Coronary artery (tissue), 2 donors: ENCODE measurements at regions not wholly inside any gene's neighbourhood (a gene's known extent, or its start where the extent isn't known, plus 50 kb on each side); places are given as distances from the start of the nearest gene placed in this dataset.

Source experiments
- DNase-seq: peaks from one replicate; pipeline ENCODE4 v3.0.0-alpha.2; 2017; ENCODE audit warnings: low spot score
- H3K27ac ChIP-seq, 2 donors: fragments of 200-600 bp; sonication (generic); one replicate each; pipeline ENCODE4 v1.5.1; 2016 to 2019
- H3K4me3 ChIP-seq: fragments of 200-600 bp; sonication (generic); 2 replicates; pipeline ENCODE4 v1.5.1; 2016; ENCODE audit warnings: mild to moderate bottlenecking, moderate library complexity
- TF ChIP-seq, protein P1 (sequence below): fragments of 200-600 bp; sonication (generic); IDR thresholded peaks from one replicate; pipeline ENCODE4 v1.5.1; 2019; ENCODE audit warnings: antibody characterized with exemption

DNA sequence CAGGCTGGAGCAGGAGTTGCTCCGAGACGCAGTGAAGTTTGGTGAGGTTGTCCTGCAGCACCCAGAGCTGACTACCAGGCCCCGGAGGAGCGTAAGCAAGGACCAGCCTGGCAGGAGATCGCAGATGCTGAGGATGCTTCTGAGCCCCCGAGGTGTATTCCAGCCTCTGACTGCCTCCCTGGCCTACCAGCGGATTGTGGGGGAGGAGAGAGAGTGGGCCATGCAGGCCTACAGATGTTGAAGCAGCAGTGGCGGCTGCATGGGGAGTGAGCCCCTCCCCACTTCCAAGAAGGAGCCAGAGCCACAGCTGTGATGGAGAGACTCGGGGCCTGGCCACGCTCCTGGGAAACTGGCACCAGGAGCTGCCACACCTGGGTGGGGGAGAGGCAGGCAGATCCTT lies 302.5 kb upstream of the PROK2 start:
- no peak for DNase-seq
- Histone ChIP-seq H3K4me3 (no peak overlapping the region), H3K27ac (no peak overlapping the region)
- TF ChIP-seq, protein P1, sequence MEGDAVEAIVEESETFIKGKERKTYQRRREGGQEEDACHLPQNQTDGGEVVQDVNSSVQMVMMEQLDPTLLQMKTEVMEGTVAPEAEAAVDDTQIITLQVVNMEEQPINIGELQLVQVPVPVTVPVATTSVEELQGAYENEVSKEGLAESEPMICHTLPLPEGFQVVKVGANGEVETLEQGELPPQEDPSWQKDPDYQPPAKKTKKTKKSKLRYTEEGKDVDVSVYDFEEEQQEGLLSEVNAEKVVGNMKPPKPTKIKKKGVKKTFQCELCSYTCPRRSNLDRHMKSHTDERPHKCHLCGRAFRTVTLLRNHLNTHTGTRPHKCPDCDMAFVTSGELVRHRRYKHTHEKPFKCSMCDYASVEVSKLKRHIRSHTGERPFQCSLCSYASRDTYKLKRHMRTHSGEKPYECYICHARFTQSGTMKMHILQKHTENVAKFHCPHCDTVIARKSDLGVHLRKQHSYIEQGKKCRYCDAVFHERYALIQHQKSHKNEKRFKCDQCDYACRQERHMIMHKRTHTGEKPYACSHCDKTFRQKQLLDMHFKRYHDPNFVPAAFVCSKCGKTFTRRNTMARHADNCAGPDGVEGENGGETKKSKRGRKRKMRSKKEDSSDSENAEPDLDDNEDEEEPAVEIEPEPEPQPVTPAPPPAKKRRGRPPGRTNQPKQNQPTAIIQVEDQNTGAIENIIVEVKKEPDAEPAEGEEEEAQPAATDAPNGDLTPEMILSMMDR = no peak

DNA sequence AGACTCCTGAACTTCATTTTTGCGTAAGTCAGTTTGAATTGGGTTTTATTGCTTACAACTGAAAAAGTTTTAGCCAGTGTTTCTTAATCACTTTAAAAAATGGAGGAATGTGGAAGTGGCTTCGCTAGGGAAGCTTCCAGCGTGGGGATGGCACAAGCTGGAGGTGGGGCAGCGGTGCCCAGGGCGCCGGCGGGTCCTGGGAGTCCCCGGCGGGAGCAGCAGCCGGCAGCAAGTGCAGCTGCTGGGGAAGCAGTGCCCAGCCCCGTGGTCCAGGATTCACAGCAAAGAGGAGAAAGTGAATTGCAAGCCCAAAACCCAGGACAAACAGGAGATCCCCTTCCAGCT lies 301.8 kb upstream of the PROK2 start:
- DNase-seq = no peak
- TF ChIP-seq, protein P1 = no peak
- Histone ChIP-seq H3K4me3 (no peak overlapping the region), H3K27ac (no peak overlapping the region)

DNA sequence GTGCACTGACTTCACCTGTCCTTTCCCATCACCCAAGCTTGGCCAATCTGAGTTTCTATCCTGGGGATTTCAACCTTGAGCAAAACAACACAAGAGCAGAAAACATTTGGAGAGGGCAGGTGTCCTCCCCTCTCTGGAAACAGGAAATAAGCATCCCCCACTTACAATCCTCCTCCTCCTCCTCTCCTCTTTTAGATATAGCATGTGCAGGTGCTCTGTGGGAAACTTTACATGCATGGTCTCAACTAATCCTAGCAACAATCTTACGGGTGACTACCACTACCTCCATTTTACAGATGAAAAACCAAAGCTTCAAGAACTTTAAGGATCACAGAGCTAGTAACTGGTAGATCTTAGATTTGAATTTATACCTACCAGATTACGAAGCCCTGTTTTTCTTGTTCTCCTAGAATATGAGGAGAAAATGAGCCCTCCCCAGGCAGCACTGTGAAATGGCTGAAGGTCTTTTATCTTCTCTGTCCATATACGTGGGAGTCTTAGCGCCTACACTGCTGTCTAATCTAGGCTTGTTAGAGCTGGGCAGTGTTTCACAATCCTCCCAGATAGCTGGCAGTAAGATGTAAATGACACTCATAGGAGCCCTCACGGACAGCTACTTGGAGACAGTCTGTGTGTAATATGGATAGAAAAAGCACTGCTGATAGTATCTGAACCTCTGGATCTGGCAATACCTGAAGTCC lies 301.2 kb upstream of the PROK2 start:
- no peak for DNase-seq
- Histone ChIP-seq H3K27ac (no peak overlapping the region), H3K4me3 (no peak overlapping the region)
- TF ChIP-seq, protein P1 = no peak

DNA sequence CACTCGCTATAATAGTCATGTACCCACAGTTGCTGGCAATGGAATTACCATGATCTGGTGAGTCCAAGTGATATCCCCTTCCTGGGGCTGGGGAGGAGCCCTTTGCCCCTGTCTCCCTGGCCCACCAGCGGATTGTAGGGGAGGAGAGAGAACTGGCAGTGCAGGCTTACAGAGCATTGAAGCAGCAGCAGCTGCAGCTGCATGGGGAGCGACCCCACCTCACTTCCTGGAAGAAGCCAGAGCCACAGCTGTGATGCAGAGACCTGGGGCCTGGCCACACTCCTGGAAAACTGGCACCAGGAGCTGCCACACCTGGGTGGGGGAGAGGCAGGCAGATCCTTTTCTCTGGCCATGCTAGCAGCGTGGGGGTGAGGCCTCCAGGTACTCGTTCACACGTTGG lies 300.1 kb upstream of the PROK2 start:
- TF ChIP-seq, protein P1 = no peak
- no peak for DNase-seq
- no peak overlapping the region for H3K4me3 ChIP-seq

DNA sequence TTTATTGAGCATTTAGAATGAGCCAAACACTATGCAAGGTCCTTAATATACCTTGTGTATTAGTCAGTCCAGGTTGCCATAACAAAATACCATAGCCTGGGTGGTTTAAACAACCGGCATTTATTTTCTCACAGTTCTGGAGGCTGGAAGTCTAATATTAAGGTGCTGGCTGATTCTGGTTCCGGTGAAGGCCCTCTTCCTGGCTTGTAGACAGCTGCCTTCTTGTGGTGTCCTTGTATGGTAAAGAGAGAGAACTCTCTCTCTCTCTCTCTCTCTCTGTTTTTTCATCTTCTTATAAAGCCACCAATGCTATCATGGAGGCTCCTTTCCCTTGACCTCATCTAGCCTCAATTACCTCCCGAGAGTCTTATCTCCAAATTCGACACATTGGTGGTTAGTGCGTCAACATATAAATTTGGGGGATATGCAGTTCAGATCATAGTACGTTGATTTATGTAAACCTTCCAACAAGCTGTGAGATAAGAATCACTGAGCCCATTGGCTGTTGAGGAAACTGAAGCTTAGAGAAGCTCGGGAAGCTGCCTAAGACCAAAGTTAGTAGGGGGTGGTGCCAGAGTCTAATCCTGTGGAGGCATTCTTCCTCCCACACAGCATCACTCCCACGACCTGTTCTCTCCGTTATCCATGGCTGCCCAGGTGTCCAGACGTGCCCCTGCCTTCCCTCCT lies 298.0 kb upstream of the PROK2 start:
- Histone ChIP-seq H3K27ac (no peak overlapping the region), H3K4me3 (no peak overlapping the region)
- TF ChIP-seq, protein P1 = no peak
- no peak for DNase-seq

More for the DNA sequence above, 300.1 kb upstream of the PROK2 start:
- no peak overlapping the region for H3K27ac ChIP-seq

DNA sequence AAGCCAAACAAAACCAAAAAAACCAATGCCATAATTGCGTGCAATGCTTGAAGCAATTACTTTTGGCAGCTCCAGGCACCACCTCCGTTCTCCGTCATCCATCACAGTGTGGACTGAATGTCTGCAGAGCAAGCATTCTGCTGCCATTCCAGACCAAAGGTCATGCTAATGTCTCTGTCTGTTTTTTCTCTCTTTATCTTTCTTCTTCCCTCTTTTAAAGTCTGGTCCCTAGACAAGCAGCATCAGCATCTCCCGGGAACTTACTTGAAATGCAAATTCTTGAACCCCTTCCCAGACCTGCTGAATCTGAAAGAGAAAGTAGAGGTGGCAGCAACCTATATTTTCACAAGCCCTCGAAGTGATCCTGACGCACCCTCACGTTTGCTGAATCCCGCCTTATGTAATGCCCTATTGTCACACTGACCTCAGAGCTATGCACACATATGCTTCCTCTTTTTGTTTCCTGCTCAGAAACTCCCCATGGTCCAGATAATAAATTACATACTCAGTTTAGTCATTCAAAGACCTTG lies 297.3 kb upstream of the PROK2 start:
- no peak overlapping the region for H3K4me3 ChIP-seq
- TF ChIP-seq, protein P1 = no peak
- H3K27ac ChIP-seq = no peak overlapping the region
- DNase-seq = no peak
